GM12865 (cell line): ENCODE measurements at regions not wholly inside any gene's neighbourhood (a gene's known extent, or its start where the extent isn't known, plus 50 kb on each side); places are given as distances from the start of the nearest gene placed in this dataset.

Experiments
- DNase-seq: peaks from one replicate; pipeline ENCODE4 v3.0.0; 2010; ENCODE audit warnings: low read depth
- H3K4me3 ChIP-seq: 2 replicates; pipeline ENCODE4 v1.5.1; 2011; ENCODE audit warnings: mild to moderate bottlenecking, low read depth, low read length, control low read depth
- TF ChIP-seq, protein P1 (sequence below): IDR thresholded peaks from 2 replicates; pipeline ENCODE4 v1.5.1; 2011; ENCODE audit warnings: low read length, control low read depth, low read depth, inconsistent platforms; ENCODE audit not compliant: insufficient read depth; ENCODE audit errors: missing control alignments

DNA sequence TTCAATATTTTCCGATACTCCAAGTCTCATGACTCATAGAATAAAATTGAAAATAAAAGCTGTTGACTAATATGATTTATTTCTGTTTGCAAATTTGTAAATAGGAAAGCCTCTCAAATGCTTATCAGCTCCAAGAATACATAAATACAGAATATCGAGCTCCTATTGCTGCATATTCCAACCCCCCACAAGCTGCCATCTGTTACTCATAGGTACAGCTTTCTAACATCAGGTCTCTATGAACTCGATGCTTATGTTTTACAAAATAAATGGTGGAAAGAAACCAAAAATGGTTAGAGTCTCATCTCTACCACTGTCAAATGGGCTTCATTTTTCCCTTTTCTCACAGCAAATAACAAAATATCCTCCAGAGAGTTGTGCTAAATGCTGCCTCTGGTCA, 631.6 kb upstream of the CDH18 start:
- TF ChIP-seq, protein P1, sequence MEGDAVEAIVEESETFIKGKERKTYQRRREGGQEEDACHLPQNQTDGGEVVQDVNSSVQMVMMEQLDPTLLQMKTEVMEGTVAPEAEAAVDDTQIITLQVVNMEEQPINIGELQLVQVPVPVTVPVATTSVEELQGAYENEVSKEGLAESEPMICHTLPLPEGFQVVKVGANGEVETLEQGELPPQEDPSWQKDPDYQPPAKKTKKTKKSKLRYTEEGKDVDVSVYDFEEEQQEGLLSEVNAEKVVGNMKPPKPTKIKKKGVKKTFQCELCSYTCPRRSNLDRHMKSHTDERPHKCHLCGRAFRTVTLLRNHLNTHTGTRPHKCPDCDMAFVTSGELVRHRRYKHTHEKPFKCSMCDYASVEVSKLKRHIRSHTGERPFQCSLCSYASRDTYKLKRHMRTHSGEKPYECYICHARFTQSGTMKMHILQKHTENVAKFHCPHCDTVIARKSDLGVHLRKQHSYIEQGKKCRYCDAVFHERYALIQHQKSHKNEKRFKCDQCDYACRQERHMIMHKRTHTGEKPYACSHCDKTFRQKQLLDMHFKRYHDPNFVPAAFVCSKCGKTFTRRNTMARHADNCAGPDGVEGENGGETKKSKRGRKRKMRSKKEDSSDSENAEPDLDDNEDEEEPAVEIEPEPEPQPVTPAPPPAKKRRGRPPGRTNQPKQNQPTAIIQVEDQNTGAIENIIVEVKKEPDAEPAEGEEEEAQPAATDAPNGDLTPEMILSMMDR: no peak
- DNase-seq: no peak
- H3K4me3 ChIP-seq: no peak overlapping the region

DNA sequence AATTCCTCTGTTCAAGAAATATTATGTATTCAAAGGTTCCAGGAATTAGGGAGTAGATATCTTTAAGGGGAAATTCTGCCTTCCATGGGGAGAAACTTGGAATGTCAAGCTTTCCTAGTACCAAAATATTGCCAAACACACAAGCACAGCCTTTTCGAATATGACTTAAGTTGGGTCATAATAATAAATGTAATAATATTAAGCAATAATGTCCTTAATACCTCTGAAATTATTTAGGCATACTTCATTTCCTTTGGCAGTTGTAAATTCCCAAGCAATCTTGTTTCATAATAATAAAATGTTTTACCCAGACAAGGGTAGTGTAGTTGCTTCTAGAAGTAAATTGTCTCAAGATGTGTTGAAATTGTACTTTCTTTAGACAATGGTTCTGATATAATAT, 630.3 kb upstream of the CDH18 start:
- TF ChIP-seq, protein P1: no peak
- no peak for DNase-seq
- H3K4me3 ChIP-seq: no peak overlapping the region

DNA sequence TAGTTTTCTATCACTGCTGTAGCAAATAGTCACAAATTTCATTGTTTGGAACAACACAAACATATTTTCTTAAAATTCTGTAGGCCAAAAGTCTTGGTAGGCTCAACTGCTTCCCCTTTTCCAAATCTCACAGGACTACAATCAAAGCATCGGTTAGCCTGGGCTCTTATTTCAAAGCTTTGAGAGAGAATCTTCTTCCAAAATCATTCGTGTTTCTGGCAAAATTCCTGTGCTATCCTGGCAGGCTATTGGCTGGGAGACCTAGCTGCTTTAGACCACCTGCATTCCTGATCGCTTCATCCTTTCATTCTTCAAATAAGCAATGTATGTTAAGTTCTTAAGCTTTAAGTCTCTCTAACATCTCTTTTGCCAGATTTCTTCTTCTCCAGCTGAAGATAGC, 629.8 kb upstream of the CDH18 start:
- TF ChIP-seq, protein P1: no peak
- DNase-seq: no peak
- no peak overlapping the region for H3K4me3 ChIP-seq

DNA sequence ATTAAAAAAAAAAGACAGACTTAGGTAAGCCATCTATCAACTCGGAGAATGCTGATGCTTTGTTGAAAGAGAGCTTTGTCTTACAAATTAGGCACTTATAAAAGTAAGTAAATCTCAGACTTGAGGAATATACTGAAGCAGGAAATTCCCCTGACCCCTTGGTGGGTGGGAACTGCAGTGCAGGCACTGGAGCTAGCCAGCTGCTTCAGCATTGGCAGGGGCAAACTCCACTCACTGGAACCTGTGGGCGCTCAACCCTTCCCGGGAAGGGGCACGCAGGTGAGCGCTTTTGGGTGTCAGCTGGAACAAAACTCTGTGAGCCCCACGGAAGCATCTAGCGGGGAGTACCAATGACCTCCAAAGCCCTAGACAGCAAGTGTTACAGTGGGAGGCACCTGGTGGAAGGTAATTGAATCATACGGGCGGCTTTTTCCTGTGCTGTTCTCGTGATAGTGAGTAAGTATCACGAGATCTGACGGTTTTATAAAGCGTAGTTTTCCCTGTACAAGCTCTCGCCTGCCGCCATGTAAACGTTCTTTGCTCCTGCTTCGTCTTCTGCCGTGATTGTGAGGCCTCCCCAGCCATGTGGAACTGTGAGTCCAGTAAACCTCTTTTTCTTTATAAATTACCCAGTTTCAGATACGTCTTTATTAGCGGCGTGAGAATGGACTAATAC, 628.0 kb upstream of the CDH18 start:
- no peak for DNase-seq
- TF ChIP-seq, protein P1: no peak
- no peak overlapping the region for H3K4me3 ChIP-seq

DNA sequence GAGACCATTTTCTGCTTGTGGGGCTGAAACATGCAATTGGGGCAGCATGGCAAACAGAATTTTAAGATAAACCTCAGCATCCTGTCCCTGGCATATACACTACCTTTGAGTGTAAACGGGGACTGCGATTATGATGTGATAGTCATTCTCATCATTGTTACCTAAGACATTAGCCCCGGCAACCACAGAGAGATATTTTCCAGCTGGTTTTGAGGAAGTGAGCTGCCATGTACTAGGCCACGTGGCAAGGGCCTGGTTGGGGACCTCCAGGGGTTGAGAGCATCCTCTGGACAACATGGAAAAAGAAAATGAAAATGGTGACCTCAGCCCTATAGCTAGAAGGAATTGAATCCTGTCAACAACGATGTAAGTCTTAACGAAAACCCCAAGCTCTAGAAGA, 623.6 kb upstream of the CDH18 start:
- no peak for DNase-seq
- H3K4me3 ChIP-seq: no peak overlapping the region
- TF ChIP-seq, protein P1: no peak

DNA sequence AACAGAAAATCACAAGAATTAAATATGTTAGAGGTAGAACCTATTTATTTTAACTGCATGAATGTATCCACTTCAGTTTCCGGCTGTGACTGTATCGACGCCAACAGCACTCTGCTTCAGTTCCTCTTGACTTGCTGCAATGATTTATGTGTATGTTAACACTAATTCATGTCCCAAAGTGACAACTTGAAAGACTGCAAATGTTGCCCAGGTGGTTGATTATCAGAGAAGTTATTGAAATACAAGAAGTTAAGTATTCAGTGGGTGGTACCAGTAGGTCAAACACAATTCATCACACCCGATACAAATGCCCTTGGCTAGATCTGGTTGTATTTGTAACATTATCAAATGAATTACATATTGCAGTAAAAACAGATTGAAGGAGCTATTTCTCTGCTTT, 622.7 kb upstream of the CDH18 start:
- TF ChIP-seq, protein P1: no peak
- DNase-seq: no peak
- H3K4me3 ChIP-seq: no peak overlapping the region

DNA sequence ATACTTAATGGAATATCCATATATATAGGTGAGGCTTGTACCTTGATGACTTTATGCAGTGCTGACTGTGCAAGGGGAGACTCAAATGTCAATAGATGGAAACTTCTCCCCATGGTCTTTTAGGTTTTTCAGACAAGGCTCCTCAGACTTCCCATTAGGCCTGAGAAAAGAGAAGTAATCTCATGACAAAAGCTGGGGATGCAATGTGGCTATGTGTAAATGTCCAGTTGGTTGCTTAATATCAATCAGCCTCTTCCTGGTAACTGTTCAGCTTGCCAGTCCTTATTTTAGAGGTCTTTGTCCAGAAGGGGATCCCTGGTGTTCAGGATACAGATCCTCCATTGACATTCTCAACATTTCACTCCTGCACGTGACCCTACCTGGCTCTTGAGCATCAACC, 621.1 kb upstream of the CDH18 start:
- TF ChIP-seq, protein P1: no peak
- DNase-seq: no peak
- no peak overlapping the region for H3K4me3 ChIP-seq
